GM13976 (cell line): ENCODE measurements at regions not wholly inside any gene's neighbourhood (a gene's known extent, or its start where the extent isn't known, plus 50 kb on each side); places are given as distances from the start of the nearest gene placed in this dataset.
"Not testable (repeated sequence)": the region's sequence is repeated elsewhere in the genome, so short reads cannot be mapped to it uniquely, and the experiment has no call there.

Source experiments
- DNase-seq: peaks from one replicate; pipeline ENCODE4 v3.0.0; 2012; ENCODE audit warnings: low spot score
- CTCF ChIP-seq: IDR thresholded peaks from 2 replicates; pipeline ENCODE4 v1.5.1; 2012; ENCODE audit warnings: borderline replicate concordance, mild to moderate bottlenecking; ENCODE audit not compliant: insufficient read depth; ENCODE audit errors: extremely low read depth, missing control alignments, control extremely low read depth
- in situ Hi-C: fragments of 300-500 bp; cut with MboI; formaldehyde crosslinking; loops from one replicate; pipeline ENCODE4 v1.12.0; 2022; ENCODE audit warnings: low sequenced_read_pairs, mixed read lengths, inconsistent platforms; ENCODE audit not compliant: unreplicated experiment

- in situ Hi-C loops, DNase-seq: not testable (repeated sequence)
Observed at GRCh38 chr22:11313040-11313759, 4214.8 kb upstream of the OR11H1 start.

GRCh38 chr22:11318633-11319032, 4209.4 kb upstream of the OR11H1 start:
- in situ Hi-C loops, DNase-seq: not testable (repeated sequence)

GRCh38 chr22:11324439-11325037, 4203.5 kb upstream of the OR11H1 start:
- DNase-seq, in situ Hi-C loops: not testable (repeated sequence)

GRCh38 chr22:11325767-11326166, 4202.2 kb upstream of the OR11H1 start:
- in situ Hi-C loops = no loop called here
- no peak for TF ChIP-seq CTCF
- DNase-seq = no peak

GRCh38 chr22:11341387-11342068, 4186.5 kb upstream of the OR11H1 start:
- in situ Hi-C loops, DNase-seq: not testable (repeated sequence)

GRCh38 chr22:11351181-11351580, 4176.8 kb upstream of the OR11H1 start:
- in situ Hi-C loops, DNase-seq: not testable (repeated sequence)

GRCh38 chr22:11352287-11352686, 4175.7 kb upstream of the OR11H1 start:
- in situ Hi-C loops, DNase-seq: not testable (repeated sequence)

- TF ChIP-seq CTCF = no peak
- in situ Hi-C loops = no loop called here
- DNase-seq = no peak
Observed at GRCh38 chr22:11360632-11361031, 4167.4 kb upstream of the OR11H1 start.

- in situ Hi-C loops, DNase-seq: not testable (repeated sequence)
Observed at GRCh38 chr22:11361496-11361895, 4166.5 kb upstream of the OR11H1 start.

- in situ Hi-C loops, DNase-seq: not testable (repeated sequence)
Observed at GRCh38 chr22:11369612-11370307, 4158.2 kb upstream of the OR11H1 start.

- in situ Hi-C loops, DNase-seq: not testable (repeated sequence)
Observed at GRCh38 chr22:11370311-11370710, 4157.7 kb upstream of the OR11H1 start.
